IMR-90 (cell line): ENCODE measurements at regions not wholly inside any gene's neighbourhood (a gene's known extent, or its start where the extent isn't known, plus 50 kb on each side); places are given as distances from the start of the nearest gene placed in this dataset.

Experiments
- ATAC-seq: fragments of 200-7000 bp; cut with Tn5 transposase; 2 replicates; pipeline ENCODE4 v1.9.1; 2020; ENCODE audit warnings: low read depth, mild to moderate bottlenecking, moderate library complexity
- BruUV-seq: library from RNA; stranded (reverse); fragments of 400-500 nt; replicated peaks from 2 replicates; lab custom pipeline; 2021; lab: Mats Ljungman, UMichigan
- CTCF ChIA-PET: fragments of 300-600 bp; formaldehyde crosslinking; extraction: SDS; loops from one replicate; lab custom pipeline; 2021; ENCODE audit warnings: antibody characterized with exemption; lab: Yijun Ruan, JAX
- POLR2A ChIA-PET: fragments of 300-600 bp; sonication (Branson Sonifier 250); formaldehyde crosslinking; loops from one replicate; lab custom pipeline; 2022; ENCODE audit warnings: antibody characterized with exemption; ENCODE audit not compliant: unreplicated experiment; lab: Charles Lee
- DNase-seq: peaks from one replicate; pipeline ENCODE4 v3.0.0; 2013
- H2AFZ ChIP-seq: replicated peaks from 2 replicates; pipeline ENCODE3; 2013; ENCODE audit warnings: low read length, mild to moderate bottlenecking; ENCODE audit not compliant: poor library complexity
- H2AK5ac ChIP-seq: 2 replicates; pipeline ENCODE4 v1.6.1; 2013; ENCODE audit warnings: low read depth, low read length, inconsistent platforms
- H2AK9ac ChIP-seq: replicated peaks from 2 replicates; pipeline ENCODE3; 2013; ENCODE audit warnings: mild to moderate bottlenecking, low read depth, low read length, moderate library complexity; ENCODE audit not compliant: poor library complexity
- H2BK120ac ChIP-seq: 2 replicates; pipeline ENCODE4 v1.6.1; 2013; ENCODE audit warnings: low read depth, low read length, inconsistent platforms
- H2BK15ac ChIP-seq: 3 replicates; pipeline ENCODE4 v1.6.1; 2013; ENCODE audit warnings: low read depth, low read length, inconsistent platforms
- H2BK20ac ChIP-seq: 2 replicates; pipeline ENCODE4 v1.6.1; 2013; ENCODE audit warnings: low read depth, mild to moderate bottlenecking, inconsistent platforms, low read length, moderate library complexity
- H2BK5ac ChIP-seq: 2 replicates; pipeline ENCODE4 v1.6.1; 2013; ENCODE audit warnings: mild to moderate bottlenecking, low read depth, low read length, inconsistent platforms; ENCODE audit not compliant: poor library complexity, severe bottlenecking
- H3K14ac ChIP-seq: replicated peaks from 2 replicates; pipeline ENCODE4 v1.6.1; 2013; ENCODE audit warnings: low read depth, low read length, inconsistent platforms
- H3K18ac ChIP-seq: 2 replicates; pipeline ENCODE4 v1.6.1; 2013; ENCODE audit warnings: low read depth, low read length, control low read depth
- H3K23ac ChIP-seq: 2 replicates; pipeline ENCODE4 v1.6.1; 2013; ENCODE audit warnings: low read depth, low read length, inconsistent platforms
- H3K27ac ChIP-seq: 2 replicates; pipeline ENCODE4 v1.5.1; 2013; ENCODE audit warnings: mild to moderate bottlenecking, control low read depth, low read length; ENCODE audit not compliant: insufficient read depth
- H3K27me3 ChIP-seq: 2 replicates; pipeline ENCODE4 v1.6.1; 2013; ENCODE audit warnings: low read length; ENCODE audit not compliant: control insufficient read depth, insufficient read depth
- H3K36me3 ChIP-seq: 2 replicates; pipeline ENCODE4 v1.6.1; 2013; ENCODE audit warnings: low read length, mixed read lengths; ENCODE audit not compliant: control insufficient read depth, insufficient read depth
- H3K4ac ChIP-seq: 2 replicates; pipeline ENCODE4 v1.6.1; 2013; ENCODE audit warnings: low read depth, low read length, inconsistent platforms
- H3K4me1 ChIP-seq: 2 replicates; pipeline ENCODE4 v1.6.1; 2013; ENCODE audit warnings: low read length, mixed read lengths; ENCODE audit not compliant: control insufficient read depth, insufficient read depth
- H3K4me2 ChIP-seq: 2 replicates; pipeline ENCODE4 v1.6.1; 2013; ENCODE audit warnings: low read depth, mild to moderate bottlenecking, control low read depth, low read length, moderate library complexity
- H3K4me3 ChIP-seq: 2 replicates; pipeline ENCODE4 v1.5.1; 2013; ENCODE audit warnings: low read depth, mild to moderate bottlenecking, control low read depth, low read length, moderate library complexity; ENCODE audit not compliant: insufficient read depth
- H3K56ac ChIP-seq: 2 replicates; pipeline ENCODE4 v1.6.1; 2013; ENCODE audit warnings: low read length, inconsistent platforms; ENCODE audit not compliant: insufficient read depth; ENCODE audit errors: extremely low read depth
- H3K79me1 ChIP-seq, 2 experiments: 2 replicates each; pipeline ENCODE4 v1.6.1; 2013; ENCODE audit warnings: low read length in 2 of 2, inconsistent platforms in 1 of 2, low read depth in 1 of 2
- H3K9ac ChIP-seq: 2 replicates; pipeline ENCODE4 v1.6.1; 2013; ENCODE audit warnings: low read depth, low read length, control low read depth
- H3K9me1 ChIP-seq: 2 replicates; pipeline ENCODE4 v1.6.1; 2013; ENCODE audit warnings: low read length, inconsistent platforms; ENCODE audit not compliant: insufficient read depth
- H3K9me3 ChIP-seq: 2 replicates; pipeline ENCODE4 v1.6.1; 2013; ENCODE audit warnings: low read length; ENCODE audit not compliant: control insufficient read depth, insufficient read depth
- H4K20me1 ChIP-seq: 2 replicates; pipeline ENCODE4 v1.6.1; 2013; ENCODE audit warnings: low read length, inconsistent platforms; ENCODE audit not compliant: insufficient read depth
- H4K5ac ChIP-seq: 2 replicates; pipeline ENCODE4 v1.6.1; 2013; ENCODE audit warnings: mild to moderate bottlenecking, low read depth, low read length, control low read depth
- H4K8ac ChIP-seq, 2 experiments: 2 replicates each; pipeline ENCODE4 v1.6.1; 2013; ENCODE audit warnings: low read depth in 2 of 2, low read length in 2 of 2, control low read depth in 1 of 2, inconsistent platforms in 1 of 2
- H4K91ac ChIP-seq: 2 replicates; pipeline ENCODE4 v1.6.1; 2013; ENCODE audit warnings: low read depth, low read length, inconsistent platforms; ENCODE audit not compliant: insufficient read depth
- ELK1 ChIP-seq: fragments of 150-350 bp; IDR thresholded peaks from 2 replicates; pipeline ENCODE4 v1.6.1; 2016; ENCODE audit warnings: low read depth, mild to moderate bottlenecking, low read length, moderate library complexity, borderline replicate concordance
- FOS ChIP-seq: fragments of 150-350 bp; IDR thresholded peaks from 2 replicates; pipeline ENCODE4 v1.6.1; 2016; ENCODE audit warnings: low read depth, low read length
- MAZ ChIP-seq: IDR thresholded peaks from 2 replicates; pipeline ENCODE4 v1.6.1; 2012; ENCODE audit warnings: low read depth, mild to moderate bottlenecking, low read length, improper control_type of control experiment, moderate library complexity, borderline replicate concordance
- MXI1 ChIP-seq: IDR thresholded peaks from 2 replicates; pipeline ENCODE4 v1.6.1; 2012; ENCODE audit warnings: low read depth, mild to moderate bottlenecking, low read length, moderate library complexity, borderline replicate concordance
- NFE2L2 ChIP-seq: fragments of 150-350 bp; IDR thresholded peaks from 2 replicates; pipeline ENCODE4 v1.6.1; 2016; ENCODE audit warnings: low read depth, mild to moderate bottlenecking, low read length
- RFX5 ChIP-seq: IDR thresholded peaks from 2 replicates; pipeline ENCODE4 v1.8.0; 2012; ENCODE audit warnings: low read depth, mild to moderate bottlenecking, low read length, moderate library complexity
- WGBS, 2 experiments: methylation state at CpG; one replicate each; pipeline versions ENCODE4 v1.1.5 to v1.1.7; 2013; ENCODE audit warnings: missing lambda C conversion rate in 2 of 2; ENCODE audit not compliant: insufficient read length in 1 of 2; ENCODE audit errors: extremely low coverage in 2 of 2; 5-methylcytosine and 5-hydroxymethylcytosine counted together
- dilution Hi-C: fragments of 300-500 bp; cut with HindIII; formaldehyde crosslinking; loops from one replicate; pipeline ENCODE4 v1.14.3; 2018; ENCODE audit warnings: low sequenced_read_pairs; ENCODE audit not compliant: unreplicated experiment
- in situ Hi-C: fragments of 300-500 bp; cut with MboI; formaldehyde crosslinking; loops from 3 replicates; pipeline ENCODE4 v1.14.3; 2019; ENCODE audit warnings: low sequenced_read_pairs, inconsistent platforms, mixed read lengths
- intact Hi-C: fragments of 100-400 bp; cut with micrococcal nuclease; formaldehyde crosslinking; loops from 2 replicates; pipeline ENCODE4 v1.10.0; 2022

- no CpG with 5 or more reads among the region's 3 CpGs for WGBS, 2 experiments
- H3K79me1 ChIP-seq, result no peaks in the 10 kb centered on the region
- BruUV-seq, result no TSS peak
- H3K4me1 ChIP-seq, result no peaks in the 10 kb centered on the region
- no peak overlapping the region for H3K23ac ChIP-seq
- no peaks in the 10 kb centered on the region for H3K27me3 ChIP-seq
- H3K9me1 ChIP-seq, result no peaks in the 10 kb centered on the region
- H3K14ac ChIP-seq, result no peak overlapping the region
- intact Hi-C loops, result no loop called here
- POLR2A ChIA-PET, result no interaction called here
- no peak overlapping the region for H2AK5ac ChIP-seq
- DNase-seq (no peak), ATAC-seq (no peak)
- dilution Hi-C loops, result no loop called here
- H3K4ac ChIP-seq, result no peak overlapping the region
- peaks cover 33% of the 10 kb centered on the region for H3K9me3 ChIP-seq
- H2BK5ac ChIP-seq, result no peak overlapping the region
- no peak overlapping the region for H4K8ac ChIP-seq
- no peaks in the 10 kb centered on the region for H4K20me1 ChIP-seq
- TF ChIP-seq RFX5, result no peak
- TF ChIP-seq FOS, result no peak
- no peak for TF ChIP-seq NFE2L2
- no peak for TF ChIP-seq MXI1
- no peak for TF ChIP-seq ELK1
- no peak for TF ChIP-seq MAZ
- in situ Hi-C loops, result no loop called here
- no peak overlapping the region for H2AK9ac ChIP-seq
- no peak overlapping the region for H4K91ac ChIP-seq
- no peaks in the 10 kb centered on the region for H3K36me3 ChIP-seq
- H2AFZ ChIP-seq, result no peak overlapping the region
- H4K5ac ChIP-seq, result no peak overlapping the region
- no peak overlapping the region for H2BK15ac ChIP-seq
- no peak overlapping the region for H2BK20ac ChIP-seq
- no peak overlapping the region for H3K9ac ChIP-seq
- H3K18ac ChIP-seq, result no peak overlapping the region
- H3K27ac ChIP-seq, result no peak overlapping the region
- H3K56ac ChIP-seq, result no peak overlapping the region
- H3K4me2 ChIP-seq, result no peak overlapping the region
- H3K4me3 ChIP-seq, result no peak overlapping the region
- CTCF ChIA-PET, result no interaction called here
- H2BK120ac ChIP-seq, result no peak overlapping the region
Observed at GRCh38 chr6:170069611-170070010, 221.3 kb downstream of the DLL1 start.
